Fibroblast of skin of scalp (primary cell): ENCODE measurements at regions not wholly inside any gene's neighbourhood (a gene's known extent, or its start where the extent isn't known, plus 50 kb on each side); places are given as distances from the start of the nearest gene placed in this dataset.
"Not testable (repeated sequence)": the region's sequence is repeated elsewhere in the genome, so short reads cannot be mapped to it uniquely, and the experiment has no call there.

ENCODE experiments used
- DNase-seq: peaks from one replicate; pipeline ENCODE4 v3.0.0-alpha.2; 2013

GRCh38 chr4:127001933-127002332 is 630.8 kb upstream of the INTU start:
- DNase-seq, result no peak

GRCh38 chr4:127006446-127006877 is 626.3 kb upstream of the INTU start:
- DNase-seq, result no peak

GRCh38 chr4:127007305-127007704 is 625.5 kb upstream of the INTU start:
- peak; percentile 27 for DNase-seq

GRCh38 chr4:127012549-127012948 is 620.2 kb upstream of the INTU start:
- peak; percentile 80 for DNase-seq

- peak; percentile 13 for DNase-seq
Observed at GRCh38 chr4:127015667-127016117, 617.1 kb upstream of the INTU start.

GRCh38 chr4:127018381-127018780 is 614.4 kb upstream of the INTU start:
- DNase-seq, result peak; percentile 49

GRCh38 chr4:127020831-127021230 is 611.9 kb upstream of the INTU start:
- not testable (repeated sequence) for DNase-seq

- DNase-seq, result no peak
Observed at GRCh38 chr4:127036296-127036695, 596.5 kb upstream of the INTU start.

GRCh38 chr4:127045861-127046260 is 586.9 kb upstream of the INTU start:
- DNase-seq, result no peak

- peak; percentile 23 for DNase-seq
Observed at GRCh38 chr4:127047930-127048329, 584.8 kb upstream of the INTU start.

- DNase-seq, result peak; percentile 48
Observed at GRCh38 chr4:127048376-127049044, 584.2 kb upstream of the INTU start.

- DNase-seq, result peak; percentile 46
Observed at GRCh38 chr4:127049526-127049925, 583.2 kb upstream of the INTU start.

GRCh38 chr4:127052742-127053141 is 580.0 kb upstream of the INTU start:
- DNase-seq, result no peak

- DNase-seq, result peak; percentile 49
Observed at GRCh38 chr4:127055357-127055756, 577.4 kb upstream of the INTU start.

- no peak for DNase-seq
Observed at GRCh38 chr4:127069675-127070074, 563.1 kb upstream of the INTU start.

- DNase-seq, result peak; percentile 4
Observed at GRCh38 chr4:127071443-127071842, 561.3 kb upstream of the INTU start.

GRCh38 chr4:127080141-127080540 is 552.6 kb upstream of the INTU start:
- DNase-seq, result no peak

- no peak for DNase-seq
Observed at GRCh38 chr4:127081041-127081440, 551.7 kb upstream of the INTU start.

- no peak for DNase-seq
Observed at GRCh38 chr4:127082986-127083385, 549.8 kb upstream of the INTU start.

- peak; percentile 73 for DNase-seq
Observed at GRCh38 chr4:127084666-127085065, 548.1 kb upstream of the INTU start.

GRCh38 chr4:127097061-127097460 is 535.7 kb upstream of the INTU start:
- no peak for DNase-seq

GRCh38 chr4:127102361-127102760 is 530.4 kb upstream of the INTU start:
- no peak for DNase-seq

- no peak for DNase-seq
Observed at GRCh38 chr4:127103681-127104115, 529.1 kb upstream of the INTU start.

- no peak for DNase-seq
Observed at GRCh38 chr4:127113844-127114362, 518.9 kb upstream of the INTU start.

- DNase-seq, result no peak
Observed at GRCh38 chr4:127118681-127119080, 514.1 kb upstream of the INTU start.
